ENCODE measurements at regions not wholly inside any gene's neighbourhood (a gene's known extent, or its start where the extent isn't known, plus 50 kb on each side); places are given as distances from the start of the nearest gene placed in this dataset.

DNA sequence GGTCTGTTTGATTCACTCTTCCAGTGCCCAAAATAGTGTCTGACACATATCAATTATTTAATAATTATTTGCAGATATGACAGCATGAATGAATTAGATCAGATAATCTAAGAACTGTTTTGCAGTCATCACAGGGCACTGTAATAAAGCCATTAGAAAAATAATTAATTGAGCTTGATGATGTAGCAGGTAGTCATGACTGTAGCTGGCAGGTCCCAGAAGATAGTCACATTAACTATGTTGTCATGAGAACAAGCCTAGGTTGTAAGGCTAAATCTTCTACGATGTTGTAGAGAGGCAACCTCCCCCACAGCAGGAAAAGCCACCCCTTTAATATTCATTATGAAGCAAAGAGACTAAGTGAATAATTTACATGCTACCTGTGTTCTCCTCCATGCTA lies 243.9 kb upstream of the SPTLC3 start:
- no peak overlapping the region for H3K9ac ChIP-seq (ENCODE audit: low read length)
- no peak overlapping the region for H2AFZ ChIP-seq (ENCODE audit: low read depth, low read length)
- Mint-ChIP-seq H3K36me3 (ENCODE audit: low read depth, unreplicated experiment) (no peaks in the 10 kb centered on the region), H3K9me3 (ENCODE audit: unreplicated experiment) (no peaks in the 10 kb centered on the region), H3K27ac (ENCODE audit: unreplicated experiment) (no peak overlapping the region), H3K4me3 (ENCODE audit: unreplicated experiment) (no peak overlapping the region), H3K4me1 (ENCODE audit: low read depth, unreplicated experiment) (no peaks in the 10 kb centered on the region), H3K27me3 (ENCODE audit: low read depth, unreplicated experiment) (peaks cover 7% of the 10 kb centered on the region)
- H3K79me2 ChIP-seq (ENCODE audit: insufficient read depth, low read length) = no peaks in the 10 kb centered on the region
- no peak for FAIRE-seq
- H4K20me1 ChIP-seq (ENCODE audit: insufficient read depth, low read length) = no peaks in the 10 kb centered on the region
- no peaks in the 10 kb centered on the region for H3K4me1 ChIP-seq (ENCODE audit: insufficient read depth, low read length)
- no peak overlapping the region for H3K27ac ChIP-seq (ENCODE audit: low read depth, low read length)
- H3K36me3 ChIP-seq (ENCODE audit: insufficient read depth, low read length) = no peaks in the 10 kb centered on the region
- TF ChIP-seq, protein P1, sequence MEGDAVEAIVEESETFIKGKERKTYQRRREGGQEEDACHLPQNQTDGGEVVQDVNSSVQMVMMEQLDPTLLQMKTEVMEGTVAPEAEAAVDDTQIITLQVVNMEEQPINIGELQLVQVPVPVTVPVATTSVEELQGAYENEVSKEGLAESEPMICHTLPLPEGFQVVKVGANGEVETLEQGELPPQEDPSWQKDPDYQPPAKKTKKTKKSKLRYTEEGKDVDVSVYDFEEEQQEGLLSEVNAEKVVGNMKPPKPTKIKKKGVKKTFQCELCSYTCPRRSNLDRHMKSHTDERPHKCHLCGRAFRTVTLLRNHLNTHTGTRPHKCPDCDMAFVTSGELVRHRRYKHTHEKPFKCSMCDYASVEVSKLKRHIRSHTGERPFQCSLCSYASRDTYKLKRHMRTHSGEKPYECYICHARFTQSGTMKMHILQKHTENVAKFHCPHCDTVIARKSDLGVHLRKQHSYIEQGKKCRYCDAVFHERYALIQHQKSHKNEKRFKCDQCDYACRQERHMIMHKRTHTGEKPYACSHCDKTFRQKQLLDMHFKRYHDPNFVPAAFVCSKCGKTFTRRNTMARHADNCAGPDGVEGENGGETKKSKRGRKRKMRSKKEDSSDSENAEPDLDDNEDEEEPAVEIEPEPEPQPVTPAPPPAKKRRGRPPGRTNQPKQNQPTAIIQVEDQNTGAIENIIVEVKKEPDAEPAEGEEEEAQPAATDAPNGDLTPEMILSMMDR (IDR thresholded peaks at IDR 0.05; ENCODE audit: insufficient read depth, low read depth, low read length) = no peak
- no peak for TF ChIP-seq EZH2 (IDR thresholded peaks at IDR 0.05; ENCODE audit: insufficient read depth, low read length)
- H3K9me3 ChIP-seq (ENCODE audit: insufficient read depth, low read depth, low read length) = no peaks in the 10 kb centered on the region
- no peaks in the 10 kb centered on the region for H3K27me3 ChIP-seq (ENCODE audit: insufficient read depth, low read length)
- H3K4me2 ChIP-seq (ENCODE audit: low read length) = no peak overlapping the region
- H3K4me3 ChIP-seq (ENCODE audit: insufficient read depth, low read depth, low read length) = no peak overlapping the region
- no peak for DNase-seq (ENCODE audit: low read depth)

DNA sequence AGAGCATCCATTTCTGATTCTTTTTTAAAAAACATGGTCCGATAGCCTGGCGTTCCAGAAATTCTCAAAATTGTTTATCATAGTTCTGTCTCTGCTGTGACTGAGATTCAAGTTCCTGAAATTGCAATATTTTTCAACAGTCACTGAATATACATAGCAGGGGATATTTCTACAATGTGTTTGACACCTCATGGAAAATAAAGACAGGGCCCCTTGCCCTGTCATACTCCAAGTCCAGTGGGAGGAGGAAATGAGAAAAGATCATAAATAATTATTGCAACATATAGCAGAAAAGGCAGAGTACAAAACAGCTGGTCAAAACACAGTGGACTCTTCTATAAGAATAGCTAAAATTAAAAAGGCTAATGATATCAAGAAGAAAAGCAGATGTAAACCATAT lies 234.8 kb upstream of the SPTLC3 start:
- Mint-ChIP-seq H3K27me3 (ENCODE audit: low read depth, unreplicated experiment) (no peaks in the 10 kb centered on the region), H3K36me3 (ENCODE audit: low read depth, unreplicated experiment) (no peaks in the 10 kb centered on the region), H3K4me1 (ENCODE audit: low read depth, unreplicated experiment) (no peaks in the 10 kb centered on the region), H3K27ac (ENCODE audit: unreplicated experiment) (no peak overlapping the region), H3K4me3 (ENCODE audit: unreplicated experiment) (no peak overlapping the region), H3K9me3 (ENCODE audit: unreplicated experiment) (no peaks in the 10 kb centered on the region)
- Histone ChIP-seq H2AFZ (ENCODE audit: low read depth, low read length) (no peak overlapping the region), H3K4me2 (ENCODE audit: low read length) (no peak overlapping the region), H3K4me1 (ENCODE audit: insufficient read depth, low read length) (no peaks in the 10 kb centered on the region), H4K20me1 (ENCODE audit: insufficient read depth, low read length) (no peaks in the 10 kb centered on the region), H3K27ac (ENCODE audit: low read depth, low read length) (no peak overlapping the region), H3K27me3 (ENCODE audit: insufficient read depth, low read length) (no peaks in the 10 kb centered on the region), H3K4me3 (ENCODE audit: insufficient read depth, low read depth, low read length) (no peak overlapping the region), H3K36me3 (ENCODE audit: insufficient read depth, low read length) (no peaks in the 10 kb centered on the region), H3K79me2 (ENCODE audit: insufficient read depth, low read length) (no peaks in the 10 kb centered on the region), H3K9ac (ENCODE audit: low read length) (no peak overlapping the region), H3K9me3 (ENCODE audit: insufficient read depth, low read depth, low read length) (no peaks in the 10 kb centered on the region)
- DNase-seq (ENCODE audit: low read depth) (no peak), FAIRE-seq (no peak)
- TF ChIP-seq, protein P1 (IDR thresholded peaks at IDR 0.05; ENCODE audit: insufficient read depth, low read depth, low read length) = no peak
- no peak for TF ChIP-seq EZH2 (IDR thresholded peaks at IDR 0.05; ENCODE audit: insufficient read depth, low read length)

DNA sequence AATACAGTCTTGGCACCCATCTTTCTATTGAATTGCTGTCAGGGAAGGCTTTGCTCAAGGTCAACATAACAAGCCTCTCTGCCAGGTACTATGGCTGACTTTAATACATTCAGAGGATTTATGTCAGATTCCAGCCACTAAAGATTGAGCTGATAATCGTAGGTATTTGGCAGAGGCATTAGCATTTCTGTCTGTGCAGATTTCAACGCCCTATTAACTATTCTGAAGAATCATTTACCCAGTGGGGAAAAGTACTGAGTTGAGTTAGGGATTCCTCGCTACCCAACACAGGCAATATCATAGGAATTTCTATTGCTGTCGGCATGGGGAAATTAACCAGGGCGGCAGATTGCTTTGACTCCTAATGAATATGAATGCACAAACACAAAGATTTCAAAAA lies 233.7 kb upstream of the SPTLC3 start:
- no peaks in the 10 kb centered on the region for H4K20me1 ChIP-seq (ENCODE audit: insufficient read depth, low read length)
- H3K4me2 ChIP-seq (ENCODE audit: low read length) = no peak overlapping the region
- Mint-ChIP-seq H3K27me3 (ENCODE audit: low read depth, unreplicated experiment) (no peaks in the 10 kb centered on the region), H3K36me3 (ENCODE audit: low read depth, unreplicated experiment) (no peaks in the 10 kb centered on the region), H3K9me3 (ENCODE audit: unreplicated experiment) (no peaks in the 10 kb centered on the region), H3K4me1 (ENCODE audit: low read depth, unreplicated experiment) (no peaks in the 10 kb centered on the region), H3K27ac (ENCODE audit: unreplicated experiment) (no peak overlapping the region), H3K4me3 (ENCODE audit: unreplicated experiment) (no peak overlapping the region)
- no peaks in the 10 kb centered on the region for H3K9me3 ChIP-seq (ENCODE audit: insufficient read depth, low read depth, low read length)
- no peak overlapping the region for H3K4me3 ChIP-seq (ENCODE audit: insufficient read depth, low read depth, low read length)
- H3K27ac ChIP-seq (ENCODE audit: low read depth, low read length) = no peak overlapping the region
- TF ChIP-seq, protein P1 (IDR thresholded peaks at IDR 0.05; ENCODE audit: insufficient read depth, low read depth, low read length) = no peak
- TF ChIP-seq EZH2 (IDR thresholded peaks at IDR 0.05; ENCODE audit: insufficient read depth, low read length) = no peak
- H3K79me2 ChIP-seq (ENCODE audit: insufficient read depth, low read length) = no peaks in the 10 kb centered on the region
- H3K4me1 ChIP-seq (ENCODE audit: insufficient read depth, low read length) = no peaks in the 10 kb centered on the region
- DNase-seq (ENCODE audit: low read depth) = no peak
- no peaks in the 10 kb centered on the region for H3K36me3 ChIP-seq (ENCODE audit: insufficient read depth, low read length)
- no peak overlapping the region for H3K9ac ChIP-seq (ENCODE audit: low read length)
- no peaks in the 10 kb centered on the region for H3K27me3 ChIP-seq (ENCODE audit: insufficient read depth, low read length)
- no peak for FAIRE-seq
- no peak overlapping the region for H2AFZ ChIP-seq (ENCODE audit: low read depth, low read length)
